NCI-H1092 treated with DMSO at 0.1 percent for 48 hours (cell line): ENCODE measurements at regions not wholly inside any gene's neighbourhood (a gene's known extent, or its start where the extent isn't known, plus 50 kb on each side); places are given as distances from the start of the nearest gene placed in this dataset.

Experiments
- DNase-seq: peaks from one replicate; lab custom pipeline; 2025; lab: John Stamatoyannopoulos, UW

- no peak for DNase-seq
Observed at GRCh38 chr18:11266781-11267480, 117.6 kb upstream of the PIEZO2 start.

GRCh38 chr18:11261486-11261885 is 112.1 kb upstream of the PIEZO2 start:
- DNase-seq, result no peak

DNA sequence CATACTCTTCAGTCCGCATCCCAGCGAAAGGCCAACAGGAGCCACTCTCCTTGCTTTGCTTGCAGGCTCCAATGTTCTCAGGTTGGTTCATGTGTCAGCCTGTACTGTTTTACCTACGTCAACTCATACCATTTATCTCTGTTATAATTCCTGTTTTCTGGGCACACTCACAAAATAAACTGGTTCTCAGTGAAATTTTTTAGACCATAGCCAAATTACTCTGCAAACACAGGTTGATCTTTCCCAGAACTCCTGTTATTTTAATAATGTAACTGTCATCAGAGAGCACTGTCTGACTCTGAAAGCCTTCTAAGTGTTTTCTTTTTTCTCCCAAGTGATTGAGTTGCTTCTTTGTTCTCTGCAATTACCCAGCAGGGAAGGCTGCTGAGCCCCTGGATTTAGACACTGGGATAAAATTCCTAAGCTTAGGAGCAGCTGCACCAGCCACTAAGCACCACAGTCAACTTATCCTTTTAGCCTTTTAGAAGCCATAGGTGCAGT is 111.6 kb upstream of the PIEZO2 start:
- no peak for DNase-seq

DNA sequence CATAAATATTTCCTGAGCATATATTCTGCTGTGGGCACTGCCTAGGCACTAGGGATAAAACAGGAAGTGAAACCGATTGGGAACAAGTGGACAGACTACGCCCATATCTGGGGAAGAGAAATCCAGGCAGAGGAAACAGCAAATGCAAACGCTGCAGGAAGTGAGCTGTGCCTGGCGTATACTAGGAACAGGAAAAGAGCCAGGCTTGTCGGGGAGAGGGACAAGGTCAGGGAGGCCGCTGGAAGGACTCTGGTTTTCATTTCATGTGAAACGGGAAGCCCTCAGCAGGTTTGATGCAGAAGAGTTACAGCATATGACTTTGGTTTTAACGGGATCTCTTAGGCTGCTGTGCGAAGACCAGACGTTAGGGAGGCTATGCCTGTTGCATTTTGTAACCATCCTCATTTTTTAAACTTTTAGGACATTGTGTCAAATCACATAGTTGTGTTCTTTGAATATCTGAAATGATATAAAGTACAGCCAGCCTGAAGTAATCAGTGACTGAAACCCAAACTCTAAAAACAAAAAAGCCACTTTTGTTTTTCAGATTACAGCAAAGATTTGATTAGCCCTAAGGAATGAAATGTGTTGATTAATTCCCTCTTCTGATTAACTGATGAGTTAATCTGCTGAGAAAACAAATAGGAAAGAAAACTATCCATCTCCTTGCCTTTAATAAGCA is 110.2 kb upstream of the PIEZO2 start:
- DNase-seq, result no peak

DNA sequence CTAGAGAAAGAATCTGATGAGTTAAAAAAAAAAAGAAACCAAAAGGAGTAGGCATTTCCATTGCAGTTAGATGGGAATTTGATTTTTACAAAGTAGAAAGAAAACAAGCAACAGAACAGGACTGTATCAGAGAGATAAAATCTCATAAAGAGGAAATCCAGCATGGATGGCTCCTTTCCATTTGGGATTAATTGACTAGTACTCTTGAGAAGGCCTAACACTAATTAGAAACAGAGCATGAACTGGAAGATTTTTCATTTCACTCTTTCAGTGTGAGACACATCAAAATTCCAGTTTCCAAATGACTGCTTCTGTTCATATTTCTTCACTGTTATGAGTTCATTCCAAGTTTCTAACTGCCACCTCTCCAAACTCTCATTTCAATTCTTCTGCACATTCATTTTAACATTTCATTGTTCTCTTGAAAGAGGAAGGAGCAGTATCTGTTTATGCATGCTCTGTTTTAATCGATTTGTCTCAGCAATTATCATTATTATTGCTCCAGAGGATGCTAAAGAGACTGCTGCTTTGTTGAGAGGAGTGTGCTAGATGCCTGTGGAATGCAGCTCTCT is 108.8 kb upstream of the PIEZO2 start:
- no peak for DNase-seq

GRCh38 chr18:11256251-11256650 is 106.9 kb upstream of the PIEZO2 start:
- DNase-seq, result no peak

- DNase-seq, result no peak
Observed at GRCh38 chr18:11251891-11252270, 102.5 kb upstream of the PIEZO2 start.

- no peak for DNase-seq
Observed at GRCh38 chr18:11251229-11251890, 102.0 kb upstream of the PIEZO2 start.

DNA sequence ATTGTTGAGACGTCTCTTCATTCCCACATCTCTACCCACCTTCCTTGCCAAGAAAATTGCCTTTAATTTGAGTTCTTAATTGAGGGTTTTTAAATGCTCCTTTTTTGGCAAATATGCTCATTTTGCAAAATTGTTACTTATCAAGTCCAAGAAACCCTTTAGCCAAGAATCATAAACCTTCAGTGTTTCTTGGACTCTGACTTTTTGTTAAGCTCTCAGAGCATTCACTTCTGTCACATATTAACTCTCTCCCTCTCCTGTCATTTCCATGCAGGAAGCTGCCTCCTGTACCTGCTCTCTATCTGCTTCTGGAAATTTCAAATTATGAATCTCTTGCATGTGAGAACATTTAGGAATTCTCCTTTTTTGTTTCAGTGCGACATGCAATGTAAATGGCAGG is 100.0 kb upstream of the PIEZO2 start:
- no peak for DNase-seq

GRCh38 chr18:11247381-11247970 is 98.1 kb upstream of the PIEZO2 start:
- DNase-seq, result no peak

- no peak for DNase-seq
Observed at GRCh38 chr18:11246495-11247300, 97.3 kb upstream of the PIEZO2 start.

GRCh38 chr18:11245879-11246278 is 96.5 kb upstream of the PIEZO2 start:
- no peak for DNase-seq

DNA sequence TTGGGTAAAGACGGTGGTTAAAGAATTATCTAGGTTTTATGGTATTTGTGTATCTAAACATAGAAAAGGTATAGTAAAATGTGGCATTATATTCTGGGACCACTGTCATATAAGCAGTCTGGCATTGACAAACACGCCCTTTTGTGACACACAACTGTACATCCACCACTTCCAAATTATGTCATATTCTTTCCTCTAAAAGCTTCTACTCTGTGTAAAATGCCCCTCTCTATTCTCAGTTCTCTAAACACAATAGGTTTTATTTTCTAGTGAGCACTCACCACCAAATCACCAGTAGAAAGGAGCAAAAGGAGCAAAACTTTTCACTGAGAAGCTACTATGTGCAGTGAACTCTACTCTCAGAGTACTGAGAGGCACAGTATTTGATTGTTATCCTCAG is 88.1 kb upstream of the PIEZO2 start:
- no peak for DNase-seq

DNA sequence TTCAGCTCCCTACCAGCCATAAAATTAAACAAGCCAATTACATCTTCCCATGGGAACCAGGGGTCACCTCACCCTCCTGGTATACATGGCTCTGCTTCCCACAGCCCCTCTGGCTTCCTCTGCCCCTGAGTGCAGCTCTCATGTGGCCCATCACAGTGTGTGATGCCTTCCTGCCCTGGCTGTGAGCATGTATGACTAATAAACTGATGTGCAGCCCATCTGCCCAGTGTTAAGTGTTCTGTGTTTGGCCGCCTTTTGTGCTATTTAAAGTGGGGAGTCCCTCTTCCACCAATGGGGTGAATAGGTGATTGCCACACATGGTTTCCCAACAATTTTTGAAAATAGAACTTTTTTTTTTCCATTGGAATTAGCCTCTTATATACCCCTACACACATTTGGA is 87.7 kb upstream of the PIEZO2 start:
- DNase-seq, result no peak

- DNase-seq, result no peak
Observed at GRCh38 chr18:11224153-11224552, 74.8 kb upstream of the PIEZO2 start.

GRCh38 chr18:11219571-11219970 is 70.2 kb upstream of the PIEZO2 start:
- no peak for DNase-seq

- DNase-seq, result no peak
Observed at GRCh38 chr18:11215216-11215615, 65.8 kb upstream of the PIEZO2 start.

DNA sequence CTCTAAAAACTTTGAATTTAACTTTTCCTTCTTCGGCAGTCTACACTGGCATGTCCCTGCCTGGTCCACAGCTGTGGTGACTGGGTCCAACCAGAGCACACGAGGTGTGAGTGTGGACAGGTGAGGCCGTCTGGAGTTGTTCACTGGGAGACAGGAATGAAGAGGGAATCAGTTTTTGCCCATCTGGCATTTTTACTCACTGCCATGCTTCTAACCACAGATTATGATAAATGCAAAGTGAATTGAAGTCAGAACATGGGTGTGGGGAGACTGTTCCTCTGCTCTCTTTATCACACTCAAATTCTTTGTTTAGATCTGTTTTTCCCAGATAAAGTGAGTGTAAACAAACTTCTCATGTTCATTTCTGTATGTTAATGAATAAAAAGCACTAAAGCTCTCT is 54.7 kb upstream of the PIEZO2 start:
- DNase-seq, result no peak

DNA sequence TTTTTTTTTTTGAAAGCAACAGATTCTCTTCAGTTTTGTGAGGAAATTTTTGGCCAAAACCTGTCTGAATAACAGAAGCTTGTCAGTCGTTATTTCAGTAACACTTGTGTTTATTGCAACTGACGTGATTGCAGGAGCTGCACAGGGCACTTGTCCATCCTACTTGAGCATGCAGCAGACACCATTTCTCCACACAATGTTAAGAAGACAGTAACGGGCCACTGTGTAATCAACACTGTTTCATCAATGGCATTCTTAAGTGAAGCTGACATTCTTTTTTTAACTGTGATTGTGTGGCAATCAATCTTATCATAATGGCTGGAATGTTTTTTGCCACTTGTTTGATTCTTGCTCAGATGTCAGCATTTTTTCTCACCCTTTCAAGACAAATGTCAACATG is 50.1 kb upstream of the PIEZO2 start:
- no peak for DNase-seq
